DMS79 treated with DMSO at 0.1 percent for 48 hours (cell line): ENCODE measurements at regions not wholly inside any gene's neighbourhood (a gene's known extent, or its start where the extent isn't known, plus 50 kb on each side); places are given as distances from the start of the nearest gene placed in this dataset.

Experiments used
- DNase-seq: peaks from one replicate; lab custom pipeline; 2025; lab: John Stamatoyannopoulos, UW

DNA sequence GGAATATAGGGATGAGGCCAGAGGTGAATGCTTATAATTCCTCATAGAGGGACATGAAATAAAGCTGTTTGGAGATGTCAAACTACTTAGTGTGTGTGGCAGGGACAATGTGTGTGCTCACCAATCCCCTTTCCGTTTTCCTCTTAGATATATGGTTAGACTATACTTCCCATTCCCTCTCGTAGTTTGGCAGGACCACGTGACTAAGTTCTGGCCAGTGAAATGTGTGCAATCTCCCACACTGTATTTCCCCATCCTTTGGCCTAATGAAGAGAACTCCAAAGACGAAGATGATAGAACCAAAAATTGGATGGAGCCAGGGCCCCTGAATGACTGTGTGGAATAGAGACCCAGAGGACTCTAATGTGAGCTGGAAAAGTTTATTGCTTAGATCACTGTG lies 233.4 kb upstream of the KLF4 start:
- DNase-seq = no peak

DNA sequence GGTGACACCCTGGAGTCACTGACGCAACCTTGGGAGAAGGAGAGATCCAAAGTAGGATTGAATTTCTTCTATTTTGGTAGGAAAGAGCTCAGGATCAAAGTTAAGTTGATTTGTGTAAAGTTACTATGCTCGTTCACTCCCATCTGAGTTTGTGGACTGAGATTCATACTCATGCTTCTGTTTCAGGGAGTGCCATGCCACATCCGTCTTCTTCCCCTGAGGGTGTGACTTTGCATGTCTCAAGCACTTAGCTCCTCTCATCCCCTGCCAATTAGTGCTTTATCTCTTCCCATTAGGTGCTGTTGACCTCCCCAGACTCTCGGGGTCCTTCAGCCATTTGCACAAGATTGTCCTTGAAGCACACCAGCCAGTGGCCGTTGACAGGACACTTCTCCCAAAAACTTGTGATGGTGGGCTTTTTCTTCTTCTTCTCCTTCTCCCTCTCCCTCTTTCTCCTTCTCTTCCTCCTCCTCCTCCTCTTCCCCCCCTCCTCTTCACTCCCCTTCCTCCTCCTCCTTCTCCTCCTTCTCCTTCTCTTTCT lies 232.2 kb upstream of the KLF4 start:
- no peak for DNase-seq

DNA sequence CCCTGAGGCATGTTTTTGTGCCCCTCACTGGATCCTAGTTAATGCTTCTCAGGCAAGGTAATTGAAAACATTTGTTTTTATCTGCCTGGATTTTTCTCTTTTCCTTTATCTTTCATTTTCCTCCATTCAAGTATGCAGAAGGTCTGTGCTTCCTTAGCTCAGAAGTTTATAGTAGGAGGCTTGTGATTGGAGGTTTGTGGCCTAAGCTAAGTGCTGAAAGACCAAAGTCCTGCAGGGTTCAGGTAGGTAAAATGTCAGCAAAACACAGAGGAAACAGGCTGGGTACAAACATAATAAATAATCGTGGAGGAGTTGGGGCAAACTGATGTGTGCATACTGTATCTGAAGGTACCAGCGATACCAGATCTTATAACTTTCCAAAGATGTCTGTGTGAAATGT lies 230.9 kb upstream of the KLF4 start:
- DNase-seq = no peak

DNA sequence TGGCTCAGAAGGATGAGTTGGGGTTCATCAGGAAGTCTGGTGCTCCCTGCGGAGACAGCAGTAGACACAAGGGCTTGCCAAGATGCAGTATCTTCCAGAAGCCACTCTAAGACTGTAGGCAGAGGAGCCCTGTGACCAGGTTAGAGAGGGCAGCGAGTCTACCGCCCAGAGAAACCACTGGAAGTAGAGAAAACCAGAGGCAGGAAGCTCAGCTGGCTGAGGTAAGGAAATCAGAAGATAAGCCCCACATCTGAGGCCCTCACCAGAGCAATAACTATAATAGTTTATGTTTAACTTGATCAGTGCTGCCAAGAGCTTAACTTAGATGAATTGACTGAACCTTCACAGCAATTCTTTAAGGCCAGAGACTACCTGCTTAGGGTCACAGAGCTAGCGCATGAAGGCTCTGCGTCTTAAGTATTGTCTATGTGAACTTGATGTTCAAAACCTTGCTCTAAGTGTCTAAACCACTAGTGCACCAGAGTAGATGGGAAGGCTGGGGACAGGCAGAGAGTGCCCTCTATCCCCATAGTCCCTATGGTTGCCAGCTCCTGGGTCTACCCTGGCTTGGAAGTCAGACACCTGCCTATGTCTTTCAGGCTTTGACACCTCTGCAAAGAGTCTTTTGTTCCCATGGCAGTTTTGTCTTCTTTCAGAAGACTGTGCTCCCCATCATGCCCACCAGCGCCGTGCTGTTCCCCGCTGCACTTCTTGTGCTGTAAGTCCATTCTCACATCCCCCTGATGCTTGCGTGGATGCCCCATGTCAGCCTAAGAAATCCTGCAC lies 228.2 kb upstream of the KLF4 start:
- no peak for DNase-seq

DNA sequence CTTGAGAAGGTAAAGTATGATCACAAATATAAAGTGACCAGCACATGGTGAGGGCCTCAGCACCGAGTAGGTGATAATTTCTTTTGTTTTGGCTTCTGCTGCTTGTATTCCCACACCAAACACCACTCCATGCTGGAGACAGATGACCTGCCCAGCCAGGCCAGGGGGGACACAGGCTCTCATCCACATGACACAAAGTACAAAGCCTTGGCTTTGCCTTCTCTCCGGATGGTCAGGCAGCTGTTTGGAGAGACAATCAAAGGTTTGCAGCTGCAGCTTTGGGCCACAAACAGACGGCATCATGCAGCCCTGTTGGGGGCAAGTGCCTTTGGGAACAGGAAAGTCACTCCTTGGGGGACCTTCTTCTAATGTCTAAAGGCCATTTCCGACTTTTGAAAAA lies 226.2 kb upstream of the KLF4 start:
- DNase-seq = no peak

DNA sequence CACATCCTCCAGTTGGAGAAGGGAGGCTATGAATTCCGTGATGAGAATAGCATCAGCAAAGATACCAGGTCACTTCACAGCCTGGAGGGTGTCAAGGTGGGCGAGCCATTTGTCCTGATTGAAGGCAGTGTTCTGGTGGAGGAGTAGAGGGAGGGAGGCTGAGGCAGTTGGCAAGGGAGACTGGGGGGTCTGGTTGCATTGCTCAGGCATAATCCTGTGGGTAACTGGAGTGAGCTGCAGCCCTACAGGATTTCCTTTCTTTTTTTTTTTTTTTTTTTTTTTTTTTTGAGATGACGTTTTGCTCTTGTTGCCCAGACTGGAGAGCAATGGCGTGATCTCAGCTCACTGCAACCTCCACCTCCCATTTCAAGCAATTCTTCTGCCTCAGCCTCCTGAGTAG lies 223.9 kb upstream of the KLF4 start:
- no peak for DNase-seq

- no peak for DNase-seq
Observed at GRCh38 chr9:107712390-107712789, 222.8 kb upstream of the KLF4 start.

DNA sequence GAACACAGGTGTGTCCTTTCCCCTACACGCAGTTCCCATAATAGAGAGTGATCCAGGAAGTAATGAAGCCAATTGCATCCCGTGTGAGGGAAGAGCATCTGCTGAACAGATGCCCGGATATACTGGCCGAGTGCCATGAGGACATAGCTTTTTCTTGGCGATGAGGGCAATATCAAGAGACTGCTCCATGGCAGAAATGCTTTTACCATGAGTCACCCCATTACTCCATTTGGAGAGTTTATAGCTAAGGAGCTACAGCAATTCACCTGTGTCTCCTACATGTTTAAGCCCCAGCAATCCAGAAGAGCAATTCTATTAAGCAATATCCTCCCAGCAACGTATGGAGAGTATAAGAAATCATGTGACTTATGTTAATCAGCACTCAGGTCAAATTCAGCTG lies 222.0 kb upstream of the KLF4 start:
- DNase-seq = no peak

DNA sequence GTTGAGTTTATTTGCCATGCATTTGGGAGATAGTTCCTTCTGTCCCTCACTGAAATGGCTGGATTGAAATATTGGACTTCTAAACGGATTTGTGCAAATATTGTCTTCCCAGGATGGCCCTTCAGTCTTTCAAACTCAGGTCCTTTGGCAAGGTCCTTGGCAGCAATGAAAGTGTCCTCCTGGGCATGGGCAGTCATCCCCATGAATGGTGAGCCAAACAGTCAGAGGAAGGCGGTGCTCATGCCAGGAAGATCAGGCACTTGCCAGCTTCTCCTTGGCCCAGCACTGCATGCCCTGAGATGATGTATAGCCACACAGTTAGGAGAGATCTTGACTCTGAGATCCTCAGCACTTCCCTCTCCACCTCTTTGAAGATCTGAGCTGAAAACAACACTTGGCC lies 221.4 kb upstream of the KLF4 start:
- DNase-seq = no peak

GRCh38 chr9:107710546-107710945 lies 221.0 kb upstream of the KLF4 start:
- no peak for DNase-seq

DNA sequence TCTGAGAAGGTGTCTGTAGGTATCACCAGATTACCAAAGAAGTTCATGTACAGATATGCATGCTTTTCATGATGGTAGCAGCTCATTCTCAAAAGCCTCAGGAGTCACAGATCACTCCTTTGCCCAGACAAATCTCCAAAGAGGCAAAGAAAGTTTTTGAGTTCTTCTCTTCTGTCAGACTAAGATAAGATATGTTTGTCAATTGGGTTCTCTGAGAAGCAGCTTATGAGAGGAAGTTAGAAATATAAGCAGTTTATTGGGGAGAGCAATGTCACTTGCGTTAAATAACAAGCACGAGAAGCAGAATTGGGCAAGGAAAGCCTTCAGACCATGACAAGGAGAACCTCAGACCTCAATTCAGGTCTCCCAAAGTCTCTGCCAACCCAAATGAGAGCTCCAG lies 219.2 kb upstream of the KLF4 start:
- no peak for DNase-seq

GRCh38 chr9:107707915-107708441 lies 218.4 kb upstream of the KLF4 start:
- no peak for DNase-seq

DNA sequence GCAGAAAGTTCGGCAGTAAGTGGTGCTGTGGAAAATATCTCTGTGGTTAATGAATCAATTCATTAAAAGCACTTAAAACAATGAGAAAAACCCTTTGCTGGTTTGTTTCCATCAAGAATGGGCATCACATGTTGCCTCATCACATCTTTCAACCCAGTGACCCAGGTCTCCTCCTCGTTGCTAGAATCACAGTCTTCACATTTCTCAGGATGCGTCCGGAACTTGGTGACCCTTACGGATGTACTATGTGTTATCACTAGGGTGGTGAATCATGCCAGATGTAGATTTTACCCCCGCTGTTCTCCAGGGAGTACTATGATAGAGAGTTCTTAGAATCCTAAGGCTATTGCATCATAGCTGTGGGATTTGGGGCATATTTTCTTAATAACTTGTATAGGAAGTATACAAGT lies 217.9 kb upstream of the KLF4 start:
- DNase-seq = no peak

- DNase-seq = no peak
Observed at GRCh38 chr9:107706701-107707427, 217.3 kb upstream of the KLF4 start.

DNA sequence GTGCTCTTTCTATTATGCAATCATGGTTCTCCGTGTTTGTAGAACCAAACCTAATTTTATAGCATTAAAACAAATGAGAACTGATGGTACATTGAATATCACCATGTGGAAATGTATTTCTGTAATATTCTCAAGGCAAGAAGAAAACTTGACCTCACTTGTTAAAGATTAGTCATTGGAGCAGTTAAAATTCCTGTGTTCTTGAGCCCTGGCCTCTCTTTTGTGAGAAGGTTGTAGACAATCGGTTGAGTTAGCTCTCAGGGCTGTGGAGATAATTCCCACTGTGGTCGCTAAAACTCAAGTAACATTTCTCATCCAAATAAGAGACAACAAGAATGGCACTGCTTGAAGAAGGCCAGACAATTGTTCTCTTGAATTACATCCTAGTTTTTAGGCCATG lies 216.0 kb upstream of the KLF4 start:
- no peak for DNase-seq

GRCh38 chr9:107704774-107705173 lies 215.2 kb upstream of the KLF4 start:
- DNase-seq = no peak

DNA sequence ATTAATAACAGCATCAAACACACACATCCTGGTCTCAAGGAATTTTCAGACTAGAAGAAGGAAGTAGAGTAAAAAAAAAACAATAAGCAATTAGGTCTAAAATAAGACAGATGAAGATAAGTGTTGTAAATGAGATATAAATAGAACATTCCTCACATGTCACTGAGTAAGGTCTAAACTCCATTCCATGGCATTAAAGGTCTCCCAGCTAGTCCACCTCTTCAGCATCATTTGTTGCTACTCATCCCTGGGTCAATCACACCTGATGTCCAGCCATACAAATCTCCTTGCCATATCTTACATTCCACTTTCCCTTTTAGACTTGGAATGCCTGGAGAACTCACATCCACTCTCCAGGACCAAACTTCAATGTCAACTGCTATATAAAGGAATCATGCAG lies 214.1 kb upstream of the KLF4 start:
- DNase-seq = no peak

DNA sequence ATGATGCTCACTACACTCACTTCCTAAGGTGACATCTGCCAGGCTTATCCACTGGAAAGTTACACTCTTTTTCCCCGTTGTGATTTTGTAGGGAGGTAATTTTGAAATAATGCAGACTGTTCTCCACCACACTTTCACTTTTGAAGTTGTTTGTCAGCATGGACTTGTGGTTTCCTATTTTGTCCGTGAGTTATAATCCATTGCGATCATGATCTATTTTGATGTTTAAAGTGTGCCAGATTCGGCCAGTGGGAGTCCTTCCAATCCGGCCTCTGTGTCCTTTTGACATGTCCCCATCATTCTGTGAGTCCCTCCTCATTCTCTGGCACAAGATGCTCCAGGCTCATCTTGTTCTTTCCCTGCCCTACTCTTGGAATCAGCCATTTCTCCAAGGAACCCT lies 211.3 kb upstream of the KLF4 start:
- no peak for DNase-seq

- DNase-seq = no peak
Observed at GRCh38 chr9:107699231-107699630, 209.7 kb upstream of the KLF4 start.

DNA sequence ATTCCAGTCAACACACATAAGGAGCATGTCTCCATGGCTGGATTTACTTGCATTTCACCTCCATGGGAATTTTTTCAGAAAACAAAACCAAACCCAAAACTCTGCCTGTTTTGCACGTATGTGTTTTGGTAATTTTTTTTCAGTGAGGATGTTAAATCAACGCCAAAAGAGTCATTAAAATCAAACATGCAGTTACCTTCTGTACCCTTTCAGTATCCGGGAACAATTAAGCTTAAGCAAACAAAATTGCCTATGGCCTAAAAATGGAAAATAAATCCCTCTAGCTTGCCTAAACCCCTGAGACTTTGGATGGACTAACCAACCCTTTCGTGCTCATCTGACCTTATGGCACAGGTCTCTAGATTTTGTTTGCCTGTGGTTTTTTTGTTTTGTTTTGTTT lies 209.2 kb upstream of the KLF4 start:
- DNase-seq = no peak

DNA sequence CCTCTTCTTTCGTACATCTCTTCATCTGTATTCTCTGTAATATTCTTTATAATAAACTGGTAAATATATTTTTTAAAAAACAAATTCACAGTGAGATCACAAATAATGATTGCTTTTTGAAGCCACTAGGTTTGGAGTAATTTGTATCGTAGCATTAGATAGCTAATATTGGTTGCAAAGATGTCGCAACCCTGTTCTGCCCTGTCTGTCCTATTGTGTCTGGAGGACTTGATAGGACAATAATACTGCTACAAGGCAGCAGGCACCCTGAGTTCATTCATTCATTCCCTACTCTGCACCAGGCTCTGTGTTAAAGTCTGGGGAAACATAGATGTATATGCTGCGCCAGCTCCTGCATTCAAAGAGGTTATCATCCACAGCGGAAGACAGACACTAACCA lies 206.7 kb upstream of the KLF4 start:
- DNase-seq = no peak

DNA sequence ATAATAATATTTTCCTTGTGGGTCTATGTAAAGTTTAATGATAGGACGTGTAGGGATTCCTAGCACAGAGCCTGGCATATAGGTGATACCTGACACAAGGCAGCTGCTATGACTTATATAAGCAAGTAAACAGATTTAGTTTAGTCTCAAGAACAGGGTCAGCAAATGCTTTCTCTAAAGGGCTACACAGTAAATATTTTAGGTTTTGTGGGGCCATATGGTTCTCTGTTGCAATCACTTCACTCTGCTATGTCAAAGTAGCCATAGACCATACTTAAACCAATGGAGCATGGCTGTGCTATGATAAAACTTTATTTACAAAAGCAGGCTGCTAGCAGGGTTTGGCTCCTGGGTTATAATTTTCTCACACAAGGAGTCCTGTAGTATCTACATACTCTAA lies 204.8 kb upstream of the KLF4 start:
- no peak for DNase-seq

GRCh38 chr9:107693625-107694326 lies 204.2 kb upstream of the KLF4 start:
- DNase-seq = no peak
